OCI-LY3 (cell line): ENCODE measurements at regions not wholly inside any gene's neighbourhood (a gene's known extent, or its start where the extent isn't known, plus 50 kb on each side); places are given as distances from the start of the nearest gene placed in this dataset.

Source experiments
- EZH2phosphoT487 ChIP-seq: fragments of 200-600 bp; shearing (Covaris generic); IDR thresholded peaks from 2 replicates; pipeline ENCODE4 v1.6.1; 2018; ENCODE audit warnings: antibody characterized with exemption, mixed run types, low read depth
- TF ChIP-seq, protein P1 (sequence below): fragments of 200-600, 300-600 bp; sonication (generic); IDR thresholded peaks from 2 replicates; pipeline ENCODE4 v1.5.1; 2014; ENCODE audit warnings: antibody characterized with exemption, low read length, low read depth

DNA sequence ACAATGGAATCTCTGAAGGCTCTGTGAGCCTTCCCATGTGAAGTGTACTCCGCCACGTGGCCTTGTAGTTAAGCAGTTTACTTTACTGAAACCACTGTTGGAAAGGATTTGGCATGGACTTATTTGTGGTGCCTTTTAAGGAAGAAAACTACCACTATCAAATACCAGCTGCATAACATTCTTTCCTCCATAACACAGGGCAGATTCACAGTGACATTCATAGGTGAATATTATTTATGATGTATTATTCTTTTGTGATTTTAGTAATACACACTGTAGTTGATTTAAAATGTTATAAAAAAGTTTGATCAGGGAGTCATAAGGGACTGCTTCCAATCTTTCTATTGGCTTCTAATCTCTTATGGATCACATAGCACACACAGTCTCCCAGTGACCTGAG lies 192.5 kb upstream of the AGTR2 start:
- TF ChIP-seq, protein P1, sequence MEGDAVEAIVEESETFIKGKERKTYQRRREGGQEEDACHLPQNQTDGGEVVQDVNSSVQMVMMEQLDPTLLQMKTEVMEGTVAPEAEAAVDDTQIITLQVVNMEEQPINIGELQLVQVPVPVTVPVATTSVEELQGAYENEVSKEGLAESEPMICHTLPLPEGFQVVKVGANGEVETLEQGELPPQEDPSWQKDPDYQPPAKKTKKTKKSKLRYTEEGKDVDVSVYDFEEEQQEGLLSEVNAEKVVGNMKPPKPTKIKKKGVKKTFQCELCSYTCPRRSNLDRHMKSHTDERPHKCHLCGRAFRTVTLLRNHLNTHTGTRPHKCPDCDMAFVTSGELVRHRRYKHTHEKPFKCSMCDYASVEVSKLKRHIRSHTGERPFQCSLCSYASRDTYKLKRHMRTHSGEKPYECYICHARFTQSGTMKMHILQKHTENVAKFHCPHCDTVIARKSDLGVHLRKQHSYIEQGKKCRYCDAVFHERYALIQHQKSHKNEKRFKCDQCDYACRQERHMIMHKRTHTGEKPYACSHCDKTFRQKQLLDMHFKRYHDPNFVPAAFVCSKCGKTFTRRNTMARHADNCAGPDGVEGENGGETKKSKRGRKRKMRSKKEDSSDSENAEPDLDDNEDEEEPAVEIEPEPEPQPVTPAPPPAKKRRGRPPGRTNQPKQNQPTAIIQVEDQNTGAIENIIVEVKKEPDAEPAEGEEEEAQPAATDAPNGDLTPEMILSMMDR = no peak
- TF ChIP-seq EZH2phosphoT487 = no peak
